GM19372 (cell line): ENCODE measurements at regions not wholly inside any gene's neighbourhood (a gene's known extent, or its start where the extent isn't known, plus 50 kb on each side); places are given as distances from the start of the nearest gene placed in this dataset.
"Not testable (repeated sequence)": the region's sequence is repeated elsewhere in the genome, so short reads cannot be mapped to it uniquely, and the experiment has no call there.

Source experiments
- ATAC-seq: cut with Tn5 transposase; IDR thresholded peaks from one replicate; pipeline ENCODE4 v1.9.1; 2021; ENCODE audit warnings: mild to moderate bottlenecking, low read depth, moderate library complexity; ENCODE audit not compliant: unreplicated experiment

DNA sequence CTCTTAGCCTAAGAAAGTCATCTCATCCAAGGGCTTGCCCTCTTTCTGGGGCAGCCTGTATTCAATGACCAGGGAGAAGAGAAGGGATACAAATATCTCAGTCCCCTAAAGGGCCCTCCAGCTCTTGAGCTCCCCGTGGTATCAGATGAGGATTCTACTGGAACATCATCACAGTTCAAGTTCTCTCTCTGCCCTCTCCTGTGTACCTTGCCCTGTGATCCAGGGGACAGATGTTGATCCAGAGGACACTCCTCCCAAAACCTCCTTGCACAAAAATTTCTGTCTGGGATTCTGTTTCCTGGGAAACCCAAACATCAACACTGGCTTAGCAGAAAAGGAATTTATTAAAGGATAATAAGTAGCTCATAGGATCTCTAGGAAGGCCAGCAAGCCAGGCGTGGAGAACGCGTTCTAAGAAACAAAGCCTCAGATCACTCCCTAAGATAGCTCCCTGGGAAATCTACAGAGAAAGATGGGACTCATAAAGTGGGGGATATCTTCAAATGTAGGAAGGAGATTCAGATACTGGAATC, 296.3 kb upstream of the KLF3 start:
- no peak for ATAC-seq

- ATAC-seq, result no peak
Measured at GRCh38 chr4:38368613-38369012, 295.4 kb upstream of the KLF3 start.

DNA sequence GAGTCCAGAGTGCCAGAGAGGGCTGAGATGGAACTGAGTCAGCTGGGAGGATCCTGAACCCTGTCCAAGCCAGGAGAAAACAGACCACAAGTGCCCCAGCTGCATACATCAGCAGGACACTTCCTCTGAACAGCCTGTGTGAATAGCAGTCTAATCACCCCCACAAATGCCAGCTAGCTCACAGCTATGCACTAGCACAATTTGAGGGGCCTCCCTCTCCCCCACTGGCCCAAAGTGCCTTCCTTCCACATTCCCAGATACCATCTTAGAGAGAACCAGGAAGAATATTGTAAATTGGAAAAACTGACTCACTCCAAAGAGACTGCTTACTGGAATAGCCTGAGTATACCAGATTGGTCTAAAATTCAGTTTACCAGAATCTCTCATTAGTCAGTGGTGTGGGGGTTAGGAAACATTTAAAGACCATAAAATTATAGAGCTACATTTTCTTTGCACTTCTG, 292.6 kb upstream of the KLF3 start:
- no peak for ATAC-seq

DNA sequence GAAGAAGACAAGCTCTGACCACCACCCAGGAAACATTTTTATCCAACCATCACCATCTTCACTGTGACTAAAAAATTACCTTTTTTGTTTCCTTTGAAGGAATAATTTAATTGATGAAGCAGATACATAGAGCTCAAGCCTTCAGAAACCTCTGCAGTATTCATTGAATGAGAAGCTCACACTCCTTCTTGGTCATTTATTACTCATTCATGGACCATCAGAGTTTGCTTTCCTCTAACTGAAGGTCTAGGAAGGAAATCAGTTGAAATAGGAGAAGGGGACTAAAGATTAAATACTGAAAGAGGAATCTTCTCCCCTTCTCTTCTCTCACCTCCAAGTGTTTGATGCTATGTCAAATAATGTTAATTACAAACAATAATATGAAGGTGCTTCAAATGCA, 290.6 kb upstream of the KLF3 start:
- ATAC-seq, result no peak

DNA sequence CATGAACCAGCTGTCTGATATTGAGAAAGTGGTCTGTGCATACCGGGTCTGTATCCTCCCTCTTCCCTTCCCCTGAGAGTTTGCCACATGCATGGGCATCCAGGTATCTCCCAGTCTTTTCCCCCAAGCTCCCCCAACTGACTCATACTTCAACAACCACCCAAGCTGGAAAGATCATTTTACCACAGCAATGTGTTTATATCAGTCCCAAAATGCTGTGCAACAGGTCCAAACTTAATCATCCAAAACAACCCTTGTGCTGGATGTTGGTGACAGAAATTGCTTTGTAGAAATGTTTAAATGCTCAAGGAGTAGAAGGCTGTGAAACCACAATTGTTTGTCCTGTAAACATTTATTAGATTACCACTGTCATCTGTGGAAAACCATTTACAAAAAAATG, 286.8 kb upstream of the KLF3 start:
- ATAC-seq, result no peak

DNA sequence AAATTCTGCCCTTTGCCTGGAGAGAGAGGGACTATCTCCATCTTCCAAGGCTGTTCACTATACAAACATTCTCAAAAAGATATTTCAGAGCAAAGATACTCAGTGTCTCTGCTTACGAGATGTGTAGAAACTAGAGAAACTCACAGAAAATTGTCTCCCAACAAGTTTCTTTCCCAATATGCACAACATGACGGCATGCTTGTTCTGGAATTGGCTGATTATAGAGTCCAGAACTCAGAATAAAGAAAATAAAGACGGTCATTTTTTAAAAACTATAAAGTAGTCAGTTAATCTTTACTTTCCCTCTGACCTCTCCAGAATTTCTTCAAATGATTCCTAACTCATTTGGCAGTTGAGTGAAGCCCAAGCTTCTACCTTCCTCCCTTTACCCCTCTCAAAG, 285.5 kb upstream of the KLF3 start:
- ATAC-seq, result no peak

GRCh38 chr4:38381788-38382187, 282.2 kb upstream of the KLF3 start:
- no peak for ATAC-seq

GRCh38 chr4:38382520-38382919, 281.5 kb upstream of the KLF3 start:
- no peak for ATAC-seq

- ATAC-seq, result no peak
Measured at GRCh38 chr4:38383646-38384121, 280.3 kb upstream of the KLF3 start.

DNA sequence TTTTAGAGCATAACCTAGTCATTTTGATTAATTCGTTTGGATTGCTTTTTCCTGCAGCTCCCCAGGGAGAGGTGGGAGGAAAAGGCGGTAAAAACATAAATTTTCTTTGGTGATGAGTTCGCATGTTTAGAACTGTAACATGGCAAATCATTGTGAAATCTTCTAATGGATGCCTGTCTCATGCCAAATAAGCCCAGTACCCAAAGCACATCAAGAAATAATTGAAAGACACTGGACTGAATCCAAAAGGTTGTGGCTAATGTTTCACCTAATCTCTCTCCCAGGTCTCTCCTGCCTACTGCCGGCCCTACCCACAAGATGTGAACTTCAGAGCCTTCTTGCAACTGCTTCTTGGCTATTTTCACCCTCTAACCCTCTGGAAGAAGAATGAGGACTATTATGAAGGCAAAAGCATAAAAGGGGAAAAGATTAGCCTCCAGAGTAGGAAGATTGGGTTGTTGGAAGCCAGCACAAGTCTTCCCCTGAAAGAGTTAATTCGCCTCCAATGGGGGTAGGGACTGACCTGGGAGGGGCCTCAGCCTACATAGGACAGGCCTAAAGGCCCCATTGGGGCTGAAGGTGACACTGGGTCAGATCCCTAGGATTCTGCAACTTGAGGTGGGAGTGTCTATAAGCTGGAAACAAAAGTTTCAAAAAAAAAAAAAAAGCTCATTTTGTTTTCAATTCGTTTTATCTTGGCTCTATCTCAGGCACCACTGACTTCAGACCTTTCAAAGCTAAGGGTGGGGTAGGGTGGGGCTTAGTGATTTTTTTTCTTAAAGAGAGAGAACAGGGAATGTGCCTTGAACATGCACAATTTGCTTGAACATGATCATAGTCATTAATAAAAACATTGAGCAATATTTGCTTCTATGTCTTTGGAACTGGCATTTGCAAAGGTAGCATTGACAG, 278.6 kb upstream of the KLF3 start:
- ATAC-seq, result no peak

DNA sequence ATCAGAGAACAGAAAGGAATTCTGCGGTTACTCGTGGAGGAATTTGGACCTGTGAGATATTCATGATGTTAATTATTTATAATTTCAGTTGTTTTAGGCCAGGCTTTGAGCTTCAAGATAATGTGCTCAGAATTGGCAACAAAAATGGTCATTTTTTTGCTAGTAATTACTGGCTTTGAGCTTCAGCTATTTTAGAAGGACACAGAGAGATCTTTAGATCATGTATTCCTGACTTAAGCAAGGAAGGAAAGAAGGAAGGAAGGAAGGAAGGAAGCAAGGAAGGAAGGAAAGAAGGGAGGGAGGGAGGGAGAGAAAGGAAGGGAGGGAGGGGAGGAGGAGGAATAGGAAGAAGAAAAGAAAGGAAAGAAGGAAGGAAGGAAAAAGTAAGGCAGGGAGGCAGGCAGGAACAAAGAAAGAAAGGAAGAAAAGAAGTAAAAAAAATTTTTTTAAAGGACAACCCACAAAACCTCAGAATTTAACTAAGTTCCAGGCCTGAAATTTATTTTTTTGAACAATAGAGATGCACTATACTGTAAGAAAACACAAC, 277.9 kb upstream of the KLF3 start:
- no peak for ATAC-seq

- ATAC-seq, result no peak
Measured at GRCh38 chr4:38386654-38387188, 277.3 kb upstream of the KLF3 start.

DNA sequence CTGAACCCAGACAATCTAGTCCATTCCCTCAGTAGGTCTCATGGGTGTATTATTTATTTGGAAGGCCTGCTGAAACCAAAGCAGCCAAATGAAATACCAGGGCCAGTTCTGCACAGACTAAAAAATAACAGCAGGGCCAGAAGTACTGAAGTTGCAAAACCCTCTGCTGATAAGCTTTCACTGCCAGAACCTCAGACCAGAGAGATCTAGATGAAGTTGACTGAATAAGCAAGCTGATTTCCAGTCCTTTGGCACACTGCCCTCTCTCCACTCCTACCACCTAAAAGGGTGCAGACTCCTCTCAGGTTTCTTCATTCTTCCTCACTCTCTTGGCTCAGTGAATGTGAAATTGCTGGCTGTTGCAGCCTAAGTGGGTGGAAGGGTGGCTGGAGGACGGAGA, 276.7 kb upstream of the KLF3 start:
- no peak for ATAC-seq

DNA sequence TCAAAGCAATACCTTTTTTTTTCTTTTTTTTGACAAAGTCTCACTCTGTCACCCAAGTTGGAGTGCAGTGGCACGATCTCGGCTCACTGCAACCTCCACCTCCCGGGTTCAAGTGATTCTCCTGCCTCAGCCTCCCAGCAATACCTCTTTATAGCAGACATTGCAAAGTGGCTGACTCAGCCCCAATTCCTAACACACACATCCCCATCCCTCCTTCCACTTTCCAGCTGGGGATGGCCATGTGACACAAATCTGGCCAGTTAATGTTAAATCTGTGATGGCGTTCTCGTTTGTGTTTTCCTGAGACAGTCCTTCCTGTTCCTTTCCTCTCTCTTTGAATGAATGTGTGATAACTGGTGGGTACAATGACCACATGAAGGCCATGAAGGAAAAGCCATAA, 276.2 kb upstream of the KLF3 start:
- no peak for ATAC-seq

DNA sequence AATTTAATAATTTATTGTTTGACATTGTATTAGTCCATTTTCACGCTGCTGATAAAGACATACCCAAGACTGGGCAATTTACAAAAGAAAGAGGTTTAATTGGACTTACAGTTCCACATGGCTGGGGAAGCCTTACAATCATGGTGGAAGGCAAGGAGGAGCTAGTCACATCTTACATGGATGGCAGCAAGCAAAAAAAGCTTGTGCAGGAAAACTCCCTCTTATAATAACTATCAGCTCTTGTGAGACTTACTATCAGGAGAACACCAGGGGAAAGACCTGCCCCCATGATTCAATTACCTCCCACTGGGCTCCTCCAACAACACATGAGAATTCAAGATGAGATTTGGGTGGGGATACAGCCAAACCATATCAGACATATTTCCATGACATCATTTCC, 275.1 kb upstream of the KLF3 start:
- not testable (repeated sequence) for ATAC-seq

GRCh38 chr4:38390969-38391545, 272.9 kb upstream of the KLF3 start:
- no peak for ATAC-seq

- no peak for ATAC-seq
Measured at GRCh38 chr4:38392223-38392855, 271.7 kb upstream of the KLF3 start.

- no peak for ATAC-seq
Measured at GRCh38 chr4:38396091-38396490, 267.9 kb upstream of the KLF3 start.

GRCh38 chr4:38396845-38397547, 267.0 kb upstream of the KLF3 start:
- no peak for ATAC-seq

DNA sequence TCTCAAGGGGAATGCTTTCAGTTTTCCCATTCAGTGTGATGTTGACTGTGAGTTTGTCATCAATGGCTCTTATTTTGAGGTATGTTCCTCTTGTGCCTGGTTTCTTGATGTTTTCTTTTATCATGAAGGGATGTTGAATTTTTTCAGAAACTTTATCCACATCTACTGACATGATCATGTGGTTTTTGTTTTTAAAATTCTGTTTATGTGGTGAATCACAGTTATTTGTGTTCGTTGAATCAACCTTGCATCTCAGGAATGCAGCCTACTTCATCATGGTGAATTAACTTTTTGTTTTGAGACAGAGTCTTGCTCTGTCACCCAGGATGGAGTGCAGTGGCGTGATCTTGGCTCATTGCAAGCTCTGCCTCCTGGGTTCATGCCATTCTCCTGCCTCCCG, 263.1 kb upstream of the KLF3 start:
- no peak for ATAC-seq
